ENCODE measurements at regions not wholly inside any gene's neighbourhood (a gene's known extent, or its start where the extent isn't known, plus 50 kb on each side); places are given as distances from the start of the nearest gene placed in this dataset.
A peak's percentile ranks its signal among the peaks of the same experiment; 100 is the strongest.

- Histone ChIP-seq H3K4me3 (no peak overlapping the region), H3K4me1 (ENCODE audit: control insufficient read depth in 5 of 5, insufficient read depth in 5 of 5, low read length in 5 of 5) (no peaks in the 10 kb centered on the region), H3K27ac (ENCODE audit: low read depth in 1 of 2, low read length in 1 of 2) (no peak overlapping the region), H3K27me3 (ENCODE audit: control insufficient read depth in 3 of 3, insufficient read depth in 3 of 3, low read length in 2 of 3) (peaks cover 0 to 9% (median 0%) of the 10 kb centered on the region in 3 donors), H3K9me3 (ENCODE audit: control insufficient read depth in 4 of 4, insufficient read depth in 3 of 4, low read length in 3 of 4) (no peaks in the 10 kb centered on the region), H3K9ac (ENCODE audit: insufficient read depth in 1 of 2, low read length in 2 of 2) (no peak overlapping the region), H3K36me3 (ENCODE audit: control insufficient read depth in 4 of 4, insufficient read depth in 4 of 4, low read length in 4 of 4) (no peaks in the 10 kb centered on the region)
- WGBS, 2 donors = 28 to 33% methylated on average over 3 of the region's 3 CpGs
- peak; percentile 22 for TF ChIP-seq CTCF (IDR thresholded peaks at IDR 0.05; ENCODE audit: control extremely low read depth, extremely low read depth)
- ATAC-seq (ENCODE audit: insufficient read depth, low FRiP score) (no peak), DNase-seq (peak in 2 of 3 donors; percentile 21 to 54)
Observed at GRCh38 chr3:137110392-137110996, 152.7 kb downstream of the IL20RB start.

GRCh38 chr3:137111497-137111896 is 153.7 kb downstream of the IL20RB start:
- Histone ChIP-seq H3K27me3 (ENCODE audit: control insufficient read depth in 3 of 3, insufficient read depth in 3 of 3, low read length in 2 of 3) (peaks cover 0 to 9% (median 0%) of the 10 kb centered on the region in 3 donors), H3K4me1 (ENCODE audit: control insufficient read depth in 5 of 5, insufficient read depth in 5 of 5, low read length in 5 of 5) (no peaks in the 10 kb centered on the region), H3K9ac (ENCODE audit: insufficient read depth in 1 of 2, low read length in 2 of 2) (no peak overlapping the region), H3K36me3 (ENCODE audit: control insufficient read depth in 4 of 4, insufficient read depth in 4 of 4, low read length in 4 of 4) (no peaks in the 10 kb centered on the region), H3K27ac (ENCODE audit: low read depth in 1 of 2, low read length in 1 of 2) (no peak overlapping the region), H3K4me3 (no peak overlapping the region), H3K9me3 (ENCODE audit: control insufficient read depth in 4 of 4, insufficient read depth in 3 of 4, low read length in 3 of 4) (no peaks in the 10 kb centered on the region)
- no peak for ATAC-seq (ENCODE audit: insufficient read depth, low FRiP score)
- WGBS, 2 donors = 71 to 79% methylated on average over 8 of the region's 8 CpGs
- no peak for TF ChIP-seq CTCF (IDR thresholded peaks at IDR 0.05; ENCODE audit: control extremely low read depth, extremely low read depth)
- no peak for DNase-seq

GRCh38 chr3:137116619-137117018 is 158.8 kb downstream of the IL20RB start:
- DNase-seq = no peak

More at GRCh38 chr3:137116619-137117018, 158.8 kb downstream of the IL20RB start:
- TF ChIP-seq CTCF (IDR thresholded peaks at IDR 0.05; ENCODE audit: control extremely low read depth, extremely low read depth) = no peak
- Histone ChIP-seq H3K36me3 (ENCODE audit: control insufficient read depth in 4 of 4, insufficient read depth in 4 of 4, low read length in 4 of 4) (no peaks in the 10 kb centered on the region), H3K4me1 (ENCODE audit: control insufficient read depth in 5 of 5, insufficient read depth in 5 of 5, low read length in 5 of 5) (no peaks in the 10 kb centered on the region), H3K4me3 (no peak overlapping the region), H3K27ac (ENCODE audit: low read depth in 1 of 2, low read length in 1 of 2) (no peak overlapping the region), H3K27me3 (ENCODE audit: control insufficient read depth in 3 of 3, insufficient read depth in 3 of 3, low read length in 2 of 3) (no peaks in the 10 kb centered on the region), H3K9ac (ENCODE audit: insufficient read depth in 1 of 2, low read length in 2 of 2) (no peak overlapping the region), H3K9me3 (ENCODE audit: control insufficient read depth in 4 of 4, insufficient read depth in 3 of 4, low read length in 3 of 4) (peaks cover 0 to 3% (median 0%) of the 10 kb centered on the region in 4 donors)
- no peak for ATAC-seq (ENCODE audit: insufficient read depth, low FRiP score)

Data from lung (tissue), 11 donors.